Activated CD4-positive, alpha-beta T cell treated with anti-CD3 and anti-CD28 coated beads, Interleukin-2, amount 50 U/mL, for 24 hours (primary cell): ENCODE measurements at regions not wholly inside any gene's neighbourhood (a gene's known extent, or its start where the extent isn't known, plus 50 kb on each side); places are given as distances from the start of the nearest gene placed in this dataset.
A peak's percentile ranks its signal among the peaks of the same experiment; 100 is the strongest.

Experiments used
- DNase-seq, 2 donors: peaks; one replicate each; pipeline ENCODE4 v3.0.0-alpha.2; 2020; ENCODE audit warnings: low read depth in 1 of 2, low spot score in 1 of 2

GRCh38 chr3:102599819-102600576, 165.2 kb downstream of the ZPLD1 start:
- DNase-seq: no peak

- DNase-seq: no peak
These were observed 170.3 kb downstream of the ZPLD1 start for GRCh38 chr3:102605153-102605552.

DNA sequence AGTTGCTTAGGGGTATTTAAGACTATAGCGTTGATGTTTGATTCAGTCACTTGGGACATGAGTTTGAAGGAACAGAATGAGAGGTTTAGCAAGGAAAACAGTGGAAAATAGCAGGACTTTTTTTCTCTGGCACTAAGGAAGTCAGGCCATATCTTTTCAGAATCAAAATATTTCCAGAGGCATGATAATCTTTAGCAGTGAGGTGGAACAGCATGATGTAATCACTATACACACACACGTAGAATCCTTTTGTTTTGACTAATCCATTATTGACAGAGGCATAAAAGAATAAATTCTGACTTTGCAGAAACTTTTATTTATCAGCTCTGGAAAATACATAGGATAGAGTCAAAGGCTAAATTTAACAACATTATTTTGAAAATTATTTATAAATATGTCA, 174.1 kb downstream of the ZPLD1 start:
- DNase-seq: no peak

- no peak for DNase-seq
These were observed 179.3 kb downstream of the ZPLD1 start for GRCh38 chr3:102614021-102614569.

DNA sequence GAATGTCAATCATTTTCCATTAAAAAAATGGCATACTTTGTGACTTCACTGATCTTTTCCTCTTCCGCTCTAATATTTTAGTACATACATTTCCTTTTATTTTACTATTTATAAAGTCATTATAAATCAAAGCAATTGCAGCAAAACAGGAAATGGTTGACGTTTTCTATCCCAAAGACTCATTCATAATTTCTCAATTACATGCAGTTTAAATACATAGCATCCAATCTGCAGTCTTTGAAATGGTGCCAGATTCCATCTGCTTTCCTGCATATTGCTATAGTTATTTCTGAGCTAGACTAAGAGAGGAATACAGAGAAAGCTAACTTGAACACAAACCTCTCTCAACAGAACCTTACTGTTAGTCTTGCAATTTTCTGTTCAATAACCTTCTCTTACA, 179.8 kb downstream of the ZPLD1 start:
- DNase-seq: no peak

GRCh38 chr3:102617381-102617780, 182.6 kb downstream of the ZPLD1 start:
- DNase-seq: no peak

GRCh38 chr3:102619361-102619760, 184.5 kb downstream of the ZPLD1 start:
- DNase-seq: no peak

GRCh38 chr3:102629943-102630342, 195.1 kb downstream of the ZPLD1 start:
- no peak for DNase-seq

- DNase-seq: no peak
These were observed 195.7 kb downstream of the ZPLD1 start for GRCh38 chr3:102630531-102630930.

DNA sequence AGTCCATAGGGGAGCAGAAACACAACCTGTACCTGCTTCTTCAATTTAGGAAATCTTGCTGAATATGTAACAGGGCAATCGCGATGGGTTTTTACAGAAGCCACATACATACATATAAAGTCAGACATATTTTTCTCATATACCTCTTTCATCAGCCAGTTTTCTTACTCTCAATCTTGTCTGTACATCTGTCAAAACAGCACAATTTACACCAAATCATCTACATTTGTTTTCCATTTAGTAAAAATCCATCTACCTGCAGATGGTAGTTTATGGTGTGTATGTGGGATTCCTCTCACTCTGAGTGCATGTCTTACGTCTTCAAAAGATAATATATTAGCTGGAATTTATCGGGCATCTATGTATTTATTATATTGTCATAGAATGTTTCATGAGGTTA, 208.7 kb downstream of the ZPLD1 start:
- no peak for DNase-seq

DNA sequence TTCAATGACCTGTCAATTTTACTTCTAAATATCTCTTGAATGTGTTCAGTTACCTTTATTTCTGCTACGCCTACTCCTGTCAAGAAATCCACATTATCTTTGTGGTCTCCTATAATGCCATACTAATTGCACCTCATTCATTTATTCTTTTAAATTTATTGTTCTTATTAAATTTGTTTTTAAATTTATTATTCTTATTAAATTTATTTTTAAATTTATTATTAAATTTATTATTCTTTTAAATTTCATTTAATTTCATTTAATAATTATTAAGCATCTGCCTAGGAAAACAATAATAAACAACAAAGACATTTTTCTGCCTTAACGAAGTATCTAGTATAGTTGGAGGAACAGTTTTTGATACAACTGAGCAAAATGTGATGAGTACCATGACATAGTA, 211.7 kb downstream of the ZPLD1 start:
- DNase-seq: no peak

- DNase-seq: no peak
These were observed 225.8 kb downstream of the ZPLD1 start for GRCh38 chr3:102660653-102661052.

DNA sequence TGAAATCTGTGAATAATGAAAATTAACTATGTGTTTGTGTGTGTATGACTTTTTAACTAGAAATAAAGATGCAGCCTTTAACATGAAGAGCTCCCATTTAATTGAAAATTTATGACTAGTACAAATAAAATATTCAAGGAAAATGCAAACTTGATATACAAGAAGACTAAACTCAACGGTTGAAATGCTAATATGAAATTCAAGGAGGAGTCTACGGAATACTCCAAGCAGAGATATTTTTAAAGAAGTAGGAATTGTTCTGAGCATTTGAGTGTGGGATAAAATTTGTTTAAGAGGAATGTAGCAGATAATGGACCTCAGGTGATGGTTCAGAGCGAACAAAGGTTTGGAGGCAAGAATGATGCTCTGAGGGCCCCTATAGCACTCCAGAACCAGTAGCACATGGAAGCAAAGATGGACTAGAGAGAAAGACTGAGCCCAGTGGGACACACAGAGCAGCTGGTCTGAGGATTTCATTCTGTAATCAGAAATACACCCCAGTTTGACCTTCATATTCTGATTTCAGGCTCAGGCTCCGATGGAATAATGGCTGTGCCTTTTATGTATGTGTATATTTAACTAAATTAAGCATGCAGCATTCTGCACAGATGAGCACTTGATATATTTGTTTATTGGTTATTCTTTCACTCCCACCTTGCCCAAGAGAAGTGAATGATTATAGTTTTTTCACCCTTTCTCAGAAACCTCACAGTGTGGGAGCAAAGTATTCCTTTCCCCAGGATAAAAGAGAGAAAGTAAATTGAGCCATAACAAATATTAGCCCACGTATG, 227.1 kb downstream of the ZPLD1 start:
- DNase-seq: no peak

DNA sequence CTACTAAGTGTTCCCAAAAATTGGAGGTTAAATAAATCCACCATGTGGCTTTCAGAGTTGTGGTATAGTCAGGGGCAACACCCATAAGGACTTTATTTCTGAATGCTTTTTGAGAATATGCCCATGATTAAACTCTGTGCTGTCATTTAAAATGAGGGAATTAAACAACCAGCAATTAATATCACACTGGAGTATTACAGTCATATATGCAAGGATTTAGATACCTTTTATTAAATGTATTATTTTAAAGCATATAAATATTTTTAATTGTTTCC, 227.6 kb downstream of the ZPLD1 start:
- DNase-seq: no peak

- DNase-seq: no peak
These were observed 229.3 kb downstream of the ZPLD1 start for GRCh38 chr3:102664126-102664525.

- DNase-seq: no peak
These were observed 230.4 kb downstream of the ZPLD1 start for GRCh38 chr3:102665183-102665582.

- DNase-seq: no peak
These were observed 233.4 kb downstream of the ZPLD1 start for GRCh38 chr3:102668247-102668646.

DNA sequence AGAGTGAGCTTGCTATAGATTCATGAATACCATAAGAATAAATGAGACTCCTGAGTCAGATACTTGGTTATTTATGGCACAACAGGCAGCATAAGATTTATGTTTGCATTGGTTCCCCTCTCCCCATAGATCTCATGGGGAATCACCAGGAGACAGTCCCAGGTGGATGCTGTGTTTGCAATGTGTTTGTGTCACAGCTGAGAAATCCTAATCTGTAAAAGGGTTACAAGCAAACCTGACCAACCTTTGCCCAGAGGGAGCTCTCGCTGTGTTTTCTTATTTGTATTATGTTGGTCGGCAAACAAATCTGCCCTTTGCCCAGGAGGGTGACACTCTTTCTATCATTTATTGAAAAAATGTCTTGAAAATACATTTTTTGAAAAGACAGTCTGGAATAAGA, 236.2 kb downstream of the ZPLD1 start:
- DNase-seq: no peak

GRCh38 chr3:102672305-102672704, 237.5 kb downstream of the ZPLD1 start:
- no peak for DNase-seq

- DNase-seq: peak; percentile 30 to 36
These were observed 238.7 kb downstream of the ZPLD1 start for GRCh38 chr3:102673271-102674115.

DNA sequence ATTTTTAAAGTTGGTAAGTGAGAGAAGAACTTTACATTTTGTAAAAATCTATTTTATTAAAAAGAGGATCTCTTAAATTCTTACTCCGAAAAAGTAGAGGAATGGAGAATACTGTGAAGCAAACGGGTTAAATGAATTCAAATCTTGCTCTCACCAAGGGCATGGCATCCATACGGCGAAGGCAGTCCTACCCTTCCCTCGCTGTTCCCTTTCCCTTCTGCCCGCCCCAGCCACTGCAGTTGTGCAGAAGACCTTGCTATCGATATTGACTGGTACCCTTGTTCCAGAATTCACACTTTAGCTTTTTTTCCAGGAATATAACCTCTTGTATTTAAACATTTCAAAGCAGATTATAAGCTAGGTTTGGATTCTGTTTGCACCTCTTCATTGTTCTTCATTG, 239.5 kb downstream of the ZPLD1 start:
- DNase-seq: no peak

DNA sequence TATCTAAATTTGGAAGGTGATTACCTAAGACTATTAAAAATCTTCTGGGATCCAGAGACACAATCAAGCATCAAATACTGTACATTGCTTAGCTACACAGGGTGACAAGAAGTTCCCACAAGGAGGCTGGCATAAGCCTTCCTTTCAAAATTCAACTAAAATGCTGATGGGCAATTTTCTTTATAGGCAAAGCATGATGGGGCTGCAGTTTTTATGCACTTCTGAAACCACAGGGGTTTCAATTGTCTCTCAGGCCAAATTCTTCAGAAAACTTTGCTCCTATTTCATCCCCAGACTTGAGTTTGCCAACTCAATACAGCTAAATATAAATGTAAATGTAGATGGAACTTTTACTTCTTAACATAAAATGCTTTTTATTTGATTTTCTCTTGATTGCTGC, 241.6 kb downstream of the ZPLD1 start:
- DNase-seq: no peak
